HEK293 (cell line): ENCODE measurements at regions not wholly inside any gene's neighbourhood (a gene's known extent, or its start where the extent isn't known, plus 50 kb on each side); places are given as distances from the start of the nearest gene placed in this dataset.

Experiments
- CTCF ChIA-PET: fragments of 350-600 bp; formaldehyde crosslinking; extraction: SDS; loops from one replicate; lab custom pipeline; 2021; ENCODE audit warnings: antibody characterized with exemption; lab: Yijun Ruan, JAX
- POLR2A ChIA-PET: fragments of 300-600 bp; formaldehyde crosslinking; extraction: SDS; loops from one replicate; lab custom pipeline; 2020; ENCODE audit warnings: antibody characterized with exemption, inconsistent platforms; lab: Yijun Ruan, JAX
- H3K27ac ChIP-seq: fragments of 200-500 bp; sonication (Bioruptor generic); 2 replicates; pipeline ENCODE4 v1.5.1; 2014; ENCODE audit warnings: low read depth, low read length, control low read depth, inconsistent platforms; ENCODE audit errors: extremely low read depth
- H3K36me3 ChIP-seq, 2 experiments: fragments of 200-500 bp in 1 of 2; sonication (Bioruptor generic) in 1 of 2; 1 replicate in 1 of 2; 2 replicates in 1 of 2; pipeline ENCODE4 v1.5.1; 2014 to 2017; ENCODE audit warnings: inconsistent platforms in 2 of 2, low read length in 2 of 2; ENCODE audit not compliant: control insufficient read depth in 2 of 2, insufficient read depth in 1 of 2
- H3K4me1 ChIP-seq: fragments of 200-500 bp; sonication (Bioruptor generic); 2 replicates; pipeline ENCODE4 v1.5.1; 2014; ENCODE audit warnings: mild to moderate bottlenecking, low read length, inconsistent platforms; ENCODE audit not compliant: control insufficient read depth, insufficient read depth
- H3K4me3 ChIP-seq: 2 replicates; pipeline ENCODE4 v1.5.1; 2011; ENCODE audit warnings: low read depth, mild to moderate bottlenecking, control low read depth, low read length, moderate library complexity
- H3K9me3 ChIP-seq: fragments of 200-500 bp; sonication (Bioruptor generic); 2 replicates; pipeline ENCODE4 v1.5.1; 2014; ENCODE audit warnings: low read depth, low read length, inconsistent platforms; ENCODE audit not compliant: control insufficient read depth, insufficient read depth
- GLIS1 ChIP-seq: fragments of 450-650 bp; formaldehyde crosslinking; IDR thresholded peaks from 2 replicates; pipeline ENCODE4 v1.5.1; 2016; ENCODE audit warnings: missing biosample characterization, missing genetic modification characterization
- PATZ1 ChIP-seq: fragments of 450-650 bp; formaldehyde crosslinking; IDR thresholded peaks from 2 replicates; pipeline ENCODE4 v1.5.1; 2016; ENCODE audit warnings: missing biosample characterization, missing genetic modification characterization
- PBX3 ChIP-seq: sonication (generic); formaldehyde crosslinking; IDR thresholded peaks from 2 replicates; pipeline ENCODE4 v1.8.1; 2022; ENCODE audit warnings: mild to moderate bottlenecking, moderate library complexity, missing genetic modification reagents
- REST ChIP-seq: fragments of 450-650 bp; formaldehyde crosslinking; IDR thresholded peaks from 2 replicates; pipeline ENCODE4 v1.5.1; 2016; ENCODE audit warnings: missing biosample characterization, missing genetic modification characterization
- SP2 ChIP-seq: fragments of 450-650 bp; formaldehyde crosslinking; IDR thresholded peaks from 2 replicates; pipeline ENCODE4 v1.5.1; 2016; ENCODE audit warnings: missing biosample characterization, missing genetic modification characterization
- ZBTB1 ChIP-seq: fragments of 450-650 bp; formaldehyde crosslinking; IDR thresholded peaks from 2 replicates; pipeline ENCODE4 v1.5.1; 2016; ENCODE audit warnings: missing biosample characterization, missing genetic modification characterization
- ZBTB44 ChIP-seq: fragments of 450-650 bp; IDR thresholded peaks from 2 replicates; pipeline ENCODE4 v1.5.1; 2018; ENCODE audit warnings: missing biosample characterization, mild to moderate bottlenecking, missing genetic modification characterization
- ZFP37 ChIP-seq: fragments of 450-650 bp; formaldehyde crosslinking; IDR thresholded peaks from 2 replicates; pipeline ENCODE4 v1.5.1; 2016; ENCODE audit warnings: missing biosample characterization, missing genetic modification characterization
- ZNF140 ChIP-seq: fragments of 450-650 bp; formaldehyde crosslinking; IDR thresholded peaks from 2 replicates; pipeline ENCODE4 v1.5.1; 2016; ENCODE audit warnings: missing biosample characterization, missing genetic modification characterization
- ZNF16 ChIP-seq: fragments of 450-650 bp; formaldehyde crosslinking; IDR thresholded peaks from 2 replicates; pipeline ENCODE4 v1.5.1; 2016; ENCODE audit warnings: low read depth, missing biosample characterization, missing genetic modification characterization
- ZNF280C ChIP-seq: fragments of 450-650 bp; formaldehyde crosslinking; IDR thresholded peaks from 2 replicates; pipeline ENCODE4 v1.5.1; 2016; ENCODE audit warnings: missing biosample characterization, missing genetic modification characterization
- ZNF341 ChIP-seq: fragments of 450-650 bp; formaldehyde crosslinking; IDR thresholded peaks from 2 replicates; pipeline ENCODE4; 2016; ENCODE audit warnings: low read depth, missing biosample characterization, missing genetic modification characterization
- ZNF394 ChIP-seq: fragments of 450-650 bp; formaldehyde crosslinking; IDR thresholded peaks from 2 replicates; pipeline ENCODE4 v1.5.1; 2016; ENCODE audit warnings: missing biosample characterization, missing genetic modification characterization, mild to moderate bottlenecking, moderate library complexity, borderline replicate concordance
- ZNF449 ChIP-seq: fragments of 450-650 bp; formaldehyde crosslinking; IDR thresholded peaks from 2 replicates; pipeline ENCODE4 v1.5.1; 2017; ENCODE audit warnings: missing biosample characterization, mild to moderate bottlenecking, missing genetic modification characterization, moderate library complexity
- ZNF514 ChIP-seq: fragments of 450-650 bp; formaldehyde crosslinking; IDR thresholded peaks from 2 replicates; pipeline ENCODE4 v1.5.1; 2016; ENCODE audit warnings: missing biosample characterization, missing genetic modification characterization
- ZNF521 ChIP-seq: fragments of 450-650 bp; formaldehyde crosslinking; IDR thresholded peaks from 2 replicates; pipeline ENCODE4 v1.5.1; 2017; ENCODE audit warnings: missing biosample characterization, mild to moderate bottlenecking, missing genetic modification characterization
- ZNF529 ChIP-seq: fragments of 450-650 bp; formaldehyde crosslinking; IDR thresholded peaks from 2 replicates; pipeline ENCODE4 v1.5.1; 2017; ENCODE audit warnings: missing genetic modification characterization, missing biosample characterization; ENCODE audit not compliant: insufficient replicate concordance
- ZNF530 ChIP-seq: fragments of 450-650 bp; formaldehyde crosslinking; IDR thresholded peaks from 2 replicates; pipeline ENCODE4 v1.5.1; 2016; ENCODE audit warnings: low read depth, missing biosample characterization, missing genetic modification characterization
- ZNF596 ChIP-seq: fragments of 450-650 bp; IDR thresholded peaks from 2 replicates; pipeline ENCODE4 v1.5.0; 2018; ENCODE audit warnings: missing biosample characterization, mild to moderate bottlenecking, missing genetic modification characterization, moderate library complexity
- ZNF629 ChIP-seq: fragments of 450-650 bp; formaldehyde crosslinking; IDR thresholded peaks from 2 replicates; pipeline ENCODE4 v1.5.1; 2017; ENCODE audit warnings: missing biosample characterization, missing genetic modification characterization
- ZNF658 ChIP-seq: fragments of 450-650 bp; formaldehyde crosslinking; IDR thresholded peaks from 2 replicates; pipeline ENCODE4; 2016; ENCODE audit warnings: missing biosample characterization, missing genetic modification characterization
- ZNF660 ChIP-seq: fragments of 450-650 bp; IDR thresholded peaks from 2 replicates; pipeline ENCODE4 v1.5.1; 2018; ENCODE audit warnings: missing biosample characterization, mild to moderate bottlenecking, missing genetic modification characterization
- ZNF747 ChIP-seq: fragments of 450-650 bp; formaldehyde crosslinking; IDR thresholded peaks from 2 replicates; pipeline ENCODE4 v1.5.1; 2016; ENCODE audit warnings: missing biosample characterization, missing genetic modification characterization

- TF ChIP-seq ZNF596 (tag by site-specific recombination), result no peak
- peak; percentile 98 for TF ChIP-seq ZNF449 (tag by site-specific recombination)
- TF ChIP-seq ZNF521 (tag by site-specific recombination), result no peak
- TF ChIP-seq ZNF747 (tag by site-specific recombination), result no peak
- no peak for TF ChIP-seq ZNF514
Measured at GRCh38 chr11:113615098-113615497, 91.0 kb downstream of the TMPRSS5 start (continued).

- TF ChIP-seq GLIS1 (tag by site-specific recombination), result no peak
- no peak for TF ChIP-seq PBX3 (CRISPR knock-in tag)
- TF ChIP-seq ZNF341 (tag by site-specific recombination), result no peak
- no peak for TF ChIP-seq ZNF280C (tag by site-specific recombination)
- no peak for TF ChIP-seq ZNF530 (tag by site-specific recombination)
- TF ChIP-seq SP2 (tag by site-specific recombination), result no peak
- no peak for TF ChIP-seq ZNF660
- no peak for TF ChIP-seq ZNF529
- TF ChIP-seq REST (tag by site-specific recombination), result no peak
- no peak overlapping the region for H3K27ac ChIP-seq
- ChIA-PET CTCF (no interaction called here), POLR2A (no interaction called here)
- no peaks in the 10 kb centered on the region for H3K4me1 ChIP-seq
- no peaks in the 10 kb centered on the region for H3K9me3 ChIP-seq
- H3K36me3 ChIP-seq, result no peaks in the 10 kb centered on the region
- no peak overlapping the region for H3K4me3 ChIP-seq
Measured at GRCh38 chr11:113614097-113614496, 92.0 kb downstream of the TMPRSS5 start.

- ChIA-PET CTCF (interaction anchor here (0.7 kb wide), 2 partner anchors 19 to 50 kb away, joined by 3 to 5 read pairs; no protein-coding TSS in a partner anchor), POLR2A (no interaction called here)
- Histone ChIP-seq H3K9me3 (no peaks in the 10 kb centered on the region), H3K4me1 (no peaks in the 10 kb centered on the region), H3K27ac (no peak overlapping the region), H3K4me3 (no peak overlapping the region), H3K36me3 (no peaks in the 10 kb centered on the region)
- TF ChIP-seq ZBTB1 (tag by site-specific recombination) (no peak), ZNF658 (tag by site-specific recombination) (no peak), ZNF16 (tag by site-specific recombination) (no peak), ZNF629 (no peak), ZNF140 (no peak), PATZ1 (tag by site-specific recombination) (no peak), ZBTB44 (tag by site-specific recombination) (no peak), ZNF394 (no peak), ZFP37 (tag by site-specific recombination) (no peak)
Measured at GRCh38 chr11:113613619-113614018, 92.5 kb downstream of the TMPRSS5 start.
